ENCODE measurements at regions not wholly inside any gene's neighbourhood (a gene's known extent, or its start where the extent isn't known, plus 50 kb on each side); places are given as distances from the start of the nearest gene placed in this dataset.
"Not testable (repeated sequence)": the region's sequence is repeated elsewhere in the genome, so short reads cannot be mapped to it uniquely, and the experiment has no call there.

DNA sequence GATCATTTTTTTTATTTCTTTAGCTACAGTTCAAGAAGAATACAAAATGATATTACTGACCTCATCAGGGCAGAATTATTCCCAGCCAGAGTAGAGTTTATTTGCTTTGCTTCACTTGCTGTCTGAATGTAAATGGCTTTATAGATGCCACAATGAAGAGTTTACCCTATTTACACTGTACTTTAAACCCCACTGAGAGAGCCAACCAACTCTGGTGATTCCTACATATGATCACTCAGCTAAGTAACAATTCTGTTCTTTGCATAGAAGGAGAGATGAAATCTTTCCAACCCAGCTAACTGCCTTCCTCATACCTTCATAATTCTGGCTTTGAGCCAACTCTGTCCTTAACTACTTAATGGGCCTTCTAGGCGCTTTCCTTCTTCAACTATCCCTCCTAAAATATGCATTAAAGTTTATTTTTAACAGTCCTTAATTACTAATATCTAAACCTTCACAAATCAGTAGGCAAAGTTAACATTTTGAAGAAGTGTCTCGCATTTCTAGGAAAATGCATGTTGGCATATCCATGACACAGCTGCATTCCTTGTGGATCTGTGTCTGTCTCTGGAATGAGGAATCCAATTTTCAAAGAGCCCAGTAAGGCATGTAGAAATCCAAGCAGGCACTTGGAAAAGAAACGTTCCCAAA, 284.8 kb upstream of the GRAMD2B start:
- Histone ChIP-seq H3K9me3 (no peaks in the 10 kb centered on the region), H3K27me3 (replicated peaks in 1 of 2; ENCODE audit: control insufficient read depth in 2 of 2, extremely low read depth in 1 of 2, insufficient read depth in 2 of 2, low read length in 1 of 2) (no peaks in the 10 kb centered on the region), H3K36me3 (ENCODE audit: control insufficient read depth in 2 of 2, extremely low read depth in 1 of 2, insufficient read depth in 1 of 2, low read length in 1 of 2) (no peaks in the 10 kb centered on the region), H3K4me1 (ENCODE audit: control insufficient read depth in 1 of 2, extremely low read depth in 1 of 2, insufficient read depth in 2 of 2, low read length in 2 of 2) (no peaks in the 10 kb centered on the region), H3K27ac (ENCODE audit: low read length) (no peak overlapping the region), H3K4me3 (ENCODE audit: control insufficient read depth in 1 of 2, extremely low read depth in 1 of 2, low read length in 1 of 2) (no peak overlapping the region)
- CTCF ChIA-PET, result no interaction called here
- DNase-seq (no peak), ATAC-seq (replicated peaks in 1 of 4) (no peak)
- 80% methylated on average over 2 of the region's 3 CpGs for WGBS (ENCODE audit: insufficient coverage)
- no peaks in the 10 kb centered on the region for H3K36me3 Mint-ChIP-seq
- no peak overlapping the region for H3K27ac Mint-ChIP-seq
- POLR2A ChIA-PET, result no interaction called here
- no peak overlapping the region for H3K4me3 Mint-ChIP-seq
- no peaks in the 10 kb centered on the region for H3K4me1 Mint-ChIP-seq
- H3K27me3 Mint-ChIP-seq, result no peaks in the 10 kb centered on the region
- peaks cover 3 to 24% (median 4%) of the 10 kb centered on the region in 3 donors for H3K9me3 Mint-ChIP-seq

DNA sequence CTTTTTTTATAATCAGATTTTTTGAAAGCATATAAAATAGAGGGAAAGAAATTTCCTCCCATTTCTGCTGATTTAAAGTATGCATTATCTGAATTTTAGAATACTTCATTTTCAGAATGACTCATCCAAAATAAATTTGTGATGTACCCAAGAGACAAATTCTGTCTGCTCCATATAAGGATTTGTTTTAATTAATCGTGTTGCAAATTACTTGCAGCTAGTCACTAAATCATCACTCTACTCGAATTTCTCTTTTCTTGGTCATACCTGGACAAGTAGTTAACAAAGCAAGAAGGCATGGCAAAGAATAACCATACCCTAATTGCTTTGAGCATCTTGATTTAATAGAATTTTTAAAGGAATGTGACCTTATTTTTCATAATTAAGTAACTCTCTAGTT, 284.1 kb upstream of the GRAMD2B start:
- DNase-seq (no peak), ATAC-seq (replicated peaks in 1 of 4) (no peak)
- Mint-ChIP-seq H3K27me3 (no peaks in the 10 kb centered on the region), H3K4me3 (no peak overlapping the region), H3K9me3 (peaks cover 0 to 21% (median 2%) of the 10 kb centered on the region in 3 donors), H3K27ac (no peak overlapping the region), H3K4me1 (no peaks in the 10 kb centered on the region), H3K36me3 (no peaks in the 10 kb centered on the region)
- H3K9me3 ChIP-seq, result no peaks in the 10 kb centered on the region
- no peak overlapping the region for H3K27ac ChIP-seq (ENCODE audit: low read length)
- H3K4me1 ChIP-seq (ENCODE audit: control insufficient read depth in 1 of 2, extremely low read depth in 1 of 2, insufficient read depth in 2 of 2, low read length in 2 of 2), result no peaks in the 10 kb centered on the region
- no CpG with 5 or more reads among the region's 2 CpGs for WGBS (ENCODE audit: insufficient coverage)
- CTCF ChIA-PET, result no interaction called here
- H3K4me3 ChIP-seq (ENCODE audit: control insufficient read depth in 1 of 2, extremely low read depth in 1 of 2, low read length in 1 of 2), result no peak overlapping the region
- POLR2A ChIA-PET, result no interaction called here
- no peaks in the 10 kb centered on the region for H3K36me3 ChIP-seq (ENCODE audit: control insufficient read depth in 2 of 2, extremely low read depth in 1 of 2, insufficient read depth in 1 of 2, low read length in 1 of 2)
- no peaks in the 10 kb centered on the region for H3K27me3 ChIP-seq (replicated peaks in 1 of 2; ENCODE audit: control insufficient read depth in 2 of 2, extremely low read depth in 1 of 2, insufficient read depth in 2 of 2, low read length in 1 of 2)

DNA sequence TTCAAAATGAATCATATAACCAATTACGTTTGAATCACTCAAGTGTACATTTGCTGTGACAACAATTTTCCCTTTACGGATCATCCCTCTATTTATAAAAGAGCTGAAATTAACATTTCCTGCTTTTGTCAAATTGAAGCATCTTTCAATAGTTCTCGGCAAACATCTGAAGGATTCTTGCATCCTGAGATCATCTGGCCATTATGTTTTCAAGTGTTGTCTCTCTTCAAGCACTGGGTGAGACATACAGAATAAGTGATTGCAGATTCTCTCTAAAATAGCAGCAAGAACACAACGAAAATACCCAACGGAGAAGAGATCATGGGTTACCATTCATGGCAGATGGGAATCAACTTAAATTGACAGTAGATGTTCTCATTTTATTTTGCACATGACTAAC, 283.4 kb upstream of the GRAMD2B start:
- Histone ChIP-seq H3K27ac (ENCODE audit: low read length) (no peak overlapping the region), H3K4me1 (ENCODE audit: control insufficient read depth in 1 of 2, extremely low read depth in 1 of 2, insufficient read depth in 2 of 2, low read length in 2 of 2) (no peaks in the 10 kb centered on the region), H3K36me3 (ENCODE audit: control insufficient read depth in 2 of 2, extremely low read depth in 1 of 2, insufficient read depth in 1 of 2, low read length in 1 of 2) (no peaks in the 10 kb centered on the region), H3K9me3 (no peaks in the 10 kb centered on the region), H3K27me3 (replicated peaks in 1 of 2; ENCODE audit: control insufficient read depth in 2 of 2, extremely low read depth in 1 of 2, insufficient read depth in 2 of 2, low read length in 1 of 2) (no peaks in the 10 kb centered on the region), H3K4me3 (ENCODE audit: control insufficient read depth in 1 of 2, extremely low read depth in 1 of 2, low read length in 1 of 2) (no peak overlapping the region)
- Mint-ChIP-seq H3K27ac (no peak overlapping the region), H3K4me3 (no peak overlapping the region), H3K4me1 (no peaks in the 10 kb centered on the region), H3K36me3 (no peaks in the 10 kb centered on the region), H3K27me3 (no peaks in the 10 kb centered on the region), H3K9me3 (peaks cover 0 to 18% (median 0%) of the 10 kb centered on the region in 3 donors)
- DNase-seq, result no peak
- ChIA-PET CTCF (no interaction called here), POLR2A (no interaction called here)
- no peak for ATAC-seq (replicated peaks in 1 of 4)
- 73% methylated on average over 2 of the region's 5 CpGs for WGBS (ENCODE audit: insufficient coverage)

DNA sequence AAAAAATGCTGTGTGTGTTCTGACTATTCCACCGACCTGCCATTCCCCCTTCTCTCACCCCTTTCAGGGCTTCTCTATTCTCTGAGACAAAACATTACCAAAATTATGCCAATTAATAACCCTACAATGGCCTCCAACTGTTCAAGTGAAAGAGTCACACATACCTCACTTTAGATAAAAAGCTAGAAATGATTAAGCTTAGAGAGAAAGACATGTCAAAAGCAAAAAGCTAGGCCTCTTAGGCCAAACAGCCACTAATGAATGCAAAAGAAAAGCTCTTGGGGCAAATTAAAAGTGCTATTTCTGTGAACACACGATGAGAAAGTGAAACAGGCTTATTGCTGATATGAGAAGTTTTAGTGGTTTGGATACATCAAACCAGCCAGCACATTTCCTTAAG, 279.6 kb upstream of the GRAMD2B start:
- H3K27ac ChIP-seq (ENCODE audit: low read length), result no peak overlapping the region
- H3K9me3 ChIP-seq, result no peaks in the 10 kb centered on the region
- POLR2A ChIA-PET, result no interaction called here
- no peak overlapping the region for H3K4me3 Mint-ChIP-seq
- H3K4me1 ChIP-seq (ENCODE audit: control insufficient read depth in 1 of 2, extremely low read depth in 1 of 2, insufficient read depth in 2 of 2, low read length in 2 of 2), result no peaks in the 10 kb centered on the region
- H3K27ac Mint-ChIP-seq, result no peak overlapping the region
- H3K4me1 Mint-ChIP-seq, result no peaks in the 10 kb centered on the region
- no peak overlapping the region for H3K4me3 ChIP-seq (ENCODE audit: control insufficient read depth in 1 of 2, extremely low read depth in 1 of 2, low read length in 1 of 2)
- no peaks in the 10 kb centered on the region for H3K36me3 ChIP-seq (ENCODE audit: control insufficient read depth in 2 of 2, extremely low read depth in 1 of 2, insufficient read depth in 1 of 2, low read length in 1 of 2)
- WGBS (ENCODE audit: insufficient coverage), result 100% methylated on average over 1 of the region's 2 CpGs
- H3K36me3 Mint-ChIP-seq, result no peaks in the 10 kb centered on the region
- ATAC-seq (replicated peaks in 1 of 4) (no peak), DNase-seq (no peak)
- CTCF ChIA-PET, result no interaction called here
- no peaks in the 10 kb centered on the region for H3K27me3 Mint-ChIP-seq
- H3K9me3 Mint-ChIP-seq, result peaks cover 5 to 15% (median 8%) of the 10 kb centered on the region in 3 donors
- no peaks in the 10 kb centered on the region for H3K27me3 ChIP-seq (replicated peaks in 1 of 2; ENCODE audit: control insufficient read depth in 2 of 2, extremely low read depth in 1 of 2, insufficient read depth in 2 of 2, low read length in 1 of 2)

DNA sequence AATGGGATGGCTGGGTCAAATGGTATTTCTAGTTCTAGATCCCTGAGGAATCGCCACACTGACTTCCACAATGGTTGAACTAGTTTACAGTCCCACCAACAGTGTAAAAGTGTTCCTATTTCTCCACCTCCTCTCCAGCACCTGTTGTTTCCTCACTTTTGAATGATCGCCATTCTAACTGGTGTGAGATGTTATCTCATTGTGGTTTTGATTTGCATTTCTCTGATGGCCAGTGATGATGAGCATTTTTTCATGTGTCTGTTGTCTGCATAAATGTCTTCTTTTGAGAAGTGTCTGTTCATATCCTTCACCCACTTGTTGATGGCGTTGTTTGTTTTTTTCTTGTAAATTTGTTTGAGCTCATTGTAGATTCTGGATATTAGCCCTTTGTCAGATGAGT, 272.9 kb upstream of the GRAMD2B start:
- WGBS (ENCODE audit: insufficient coverage), result no CpG with 5 or more reads among the region's 3 CpGs
- H3K4me1 ChIP-seq (ENCODE audit: control insufficient read depth in 1 of 2, extremely low read depth in 1 of 2, insufficient read depth in 2 of 2, low read length in 2 of 2); H3K36me3 ChIP-seq (ENCODE audit: control insufficient read depth in 2 of 2, extremely low read depth in 1 of 2, insufficient read depth in 1 of 2, low read length in 1 of 2); H3K27ac Mint-ChIP-seq; DNase-seq; H3K27me3 Mint-ChIP-seq; H3K4me3 ChIP-seq (ENCODE audit: control insufficient read depth in 1 of 2, extremely low read depth in 1 of 2, low read length in 1 of 2); H3K27ac ChIP-seq (ENCODE audit: low read length); H3K27me3 ChIP-seq (replicated peaks in 1 of 2; ENCODE audit: control insufficient read depth in 2 of 2, extremely low read depth in 1 of 2, insufficient read depth in 2 of 2, low read length in 1 of 2); CTCF ChIA-PET; POLR2A ChIA-PET; H3K4me3 Mint-ChIP-seq; H3K36me3 Mint-ChIP-seq; ATAC-seq (replicated peaks in 1 of 4); H3K9me3 ChIP-seq; H3K4me1 Mint-ChIP-seq: not testable (repeated sequence)
- peaks cover 10 to 15% (median 14%) of the 10 kb centered on the region in 3 donors for H3K9me3 Mint-ChIP-seq

DNA sequence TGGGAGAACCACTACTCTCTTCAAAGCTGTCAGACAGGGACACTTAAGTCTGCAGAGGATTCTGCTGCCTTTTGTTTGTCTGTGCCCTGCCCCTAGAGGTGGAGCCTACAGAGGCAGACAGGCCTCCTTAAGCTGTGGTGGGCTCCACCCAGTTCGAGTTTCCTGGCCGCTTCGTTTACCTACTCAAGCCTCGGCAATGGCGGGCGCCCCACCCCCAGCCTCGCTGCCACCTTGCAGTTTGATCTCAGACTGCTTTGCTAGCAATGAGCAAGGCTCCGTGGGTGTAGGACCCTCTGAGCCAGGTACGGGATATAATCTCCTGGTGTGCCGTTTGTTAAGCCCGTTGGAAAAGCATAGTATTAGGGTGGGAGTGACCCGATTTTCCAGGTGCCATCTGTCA, 267.9 kb upstream of the GRAMD2B start:
- H3K4me3 Mint-ChIP-seq; H3K27ac ChIP-seq (ENCODE audit: low read length); H3K27me3 Mint-ChIP-seq; H3K4me1 Mint-ChIP-seq; ATAC-seq (replicated peaks in 1 of 4); POLR2A ChIA-PET; H3K4me3 ChIP-seq (ENCODE audit: control insufficient read depth in 1 of 2, extremely low read depth in 1 of 2, low read length in 1 of 2); DNase-seq; H3K4me1 ChIP-seq (ENCODE audit: control insufficient read depth in 1 of 2, extremely low read depth in 1 of 2, insufficient read depth in 2 of 2, low read length in 2 of 2); H3K9me3 ChIP-seq; H3K27ac Mint-ChIP-seq; H3K36me3 ChIP-seq (ENCODE audit: control insufficient read depth in 2 of 2, extremely low read depth in 1 of 2, insufficient read depth in 1 of 2, low read length in 1 of 2); H3K27me3 ChIP-seq (replicated peaks in 1 of 2; ENCODE audit: control insufficient read depth in 2 of 2, extremely low read depth in 1 of 2, insufficient read depth in 2 of 2, low read length in 1 of 2); CTCF ChIA-PET; H3K36me3 Mint-ChIP-seq: not testable (repeated sequence)
- 90% methylated on average over 2 of the region's 12 CpGs for WGBS (ENCODE audit: insufficient coverage)
- peaks cover 12 to 26% (median 16%) of the 10 kb centered on the region in 3 donors for H3K9me3 Mint-ChIP-seq

DNA sequence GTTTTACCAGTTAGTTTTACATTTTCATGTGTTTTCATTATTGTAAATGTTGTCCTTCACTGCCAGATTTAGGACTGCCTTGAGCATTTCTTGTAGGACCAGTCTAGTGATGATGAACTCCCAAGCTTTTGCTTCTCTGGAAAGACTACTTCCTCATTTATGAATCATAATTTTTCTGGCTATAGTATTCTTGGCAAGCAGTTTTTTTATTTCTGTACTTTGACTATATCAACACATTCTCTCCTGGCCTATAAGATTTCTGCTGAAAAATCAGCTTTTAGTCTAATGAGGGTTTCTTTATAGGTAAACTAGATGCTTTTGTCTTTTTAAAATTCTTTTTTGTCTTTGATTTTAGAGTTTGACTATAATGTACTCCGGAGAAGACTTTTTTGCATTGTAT, 256.8 kb upstream of the GRAMD2B start:
- Mint-ChIP-seq H3K27ac (no peak overlapping the region), H3K27me3 (no peaks in the 10 kb centered on the region), H3K4me1 (no peaks in the 10 kb centered on the region), H3K9me3 (peaks cover 16 to 23% (median 22%) of the 10 kb centered on the region in 3 donors), H3K4me3 (no peak overlapping the region), H3K36me3 (no peaks in the 10 kb centered on the region)
- H3K9me3 ChIP-seq, result peaks cover 2% of the 10 kb centered on the region
- H3K36me3 ChIP-seq (ENCODE audit: control insufficient read depth in 2 of 2, extremely low read depth in 1 of 2, insufficient read depth in 1 of 2, low read length in 1 of 2), result no peaks in the 10 kb centered on the region
- POLR2A ChIA-PET, result no interaction called here
- ATAC-seq (replicated peaks in 1 of 4) (no peak), DNase-seq (no peak)
- no peak overlapping the region for H3K4me3 ChIP-seq (ENCODE audit: control insufficient read depth in 1 of 2, extremely low read depth in 1 of 2, low read length in 1 of 2)
- H3K4me1 ChIP-seq (ENCODE audit: control insufficient read depth in 1 of 2, extremely low read depth in 1 of 2, insufficient read depth in 2 of 2, low read length in 2 of 2), result no peaks in the 10 kb centered on the region
- CTCF ChIA-PET, result no interaction called here
- H3K27me3 ChIP-seq (replicated peaks in 1 of 2; ENCODE audit: control insufficient read depth in 2 of 2, extremely low read depth in 1 of 2, insufficient read depth in 2 of 2, low read length in 1 of 2), result no peaks in the 10 kb centered on the region
- no CpG with 5 or more reads among the region's 1 CpG for WGBS (ENCODE audit: insufficient coverage)
- no peak overlapping the region for H3K27ac ChIP-seq (ENCODE audit: low read length)

Measured in T-cell (primary cell).